Small intestine (tissue), 7 donors: ENCODE measurements at regions not wholly inside any gene's neighbourhood (a gene's known extent, or its start where the extent isn't known, plus 50 kb on each side); places are given as distances from the start of the nearest gene placed in this dataset.

Experiments used
- DNase-seq, 2 donors: peaks; one replicate each; pipeline versions ENCODE4 v3.0.0 to v3.0.0-alpha.2; 2013
- FAIRE-seq: peaks from 2 replicates; lab custom pipeline; 2012; peaks lifted over from hg19 to GRCh38; lab: Jason Lieb, UNC
- H3K27ac ChIP-seq, 3 donors: one replicate each; pipeline ENCODE4 v1.5.1; 2013; ENCODE audit warnings: low read length in 2 of 3, mild to moderate bottlenecking in 2 of 3, control low read depth in 1 of 3, inconsistent platforms in 1 of 3, low read depth in 1 of 3, moderate library complexity in 1 of 3
- H3K27me3 ChIP-seq, 3 donors: one replicate each; pipeline ENCODE4 v1.6.1; 2013; ENCODE audit warnings: low read length in 3 of 3, inconsistent platforms in 1 of 3; ENCODE audit not compliant: control insufficient read depth in 3 of 3, insufficient read depth in 3 of 3
- H3K36me3 ChIP-seq, 3 donors: one replicate each; pipeline ENCODE4 v1.6.1; 2013; ENCODE audit warnings: low read length in 3 of 3, inconsistent platforms in 1 of 3, low read depth in 1 of 3, mild to moderate bottlenecking in 1 of 3, moderate library complexity in 1 of 3; ENCODE audit not compliant: control insufficient read depth in 3 of 3, insufficient read depth in 2 of 3
- H3K4me1 ChIP-seq, 3 donors: one replicate each; pipeline ENCODE4 v1.6.1; 2013; ENCODE audit warnings: low read length in 2 of 3, inconsistent platforms in 1 of 3, low read depth in 1 of 3, mild to moderate bottlenecking in 1 of 3, moderate library complexity in 1 of 3; ENCODE audit not compliant: control insufficient read depth in 3 of 3, insufficient read depth in 2 of 3
- H3K4me3 ChIP-seq, 3 donors: one replicate each; pipeline ENCODE4 v1.5.1; 2013; ENCODE audit warnings: low read length in 3 of 3, control low read depth in 1 of 3, inconsistent platforms in 1 of 3, low read depth in 1 of 3, mild to moderate bottlenecking in 1 of 3, moderate library complexity in 1 of 3
- H3K9me3 ChIP-seq, 2 donors: one replicate each; pipeline ENCODE4 v1.6.1; 2013; ENCODE audit warnings: low read depth in 1 of 2, low read length in 1 of 2; ENCODE audit not compliant: control insufficient read depth in 2 of 2, insufficient read depth in 1 of 2
- WGBS, 3 donors: extraction: QIAGEN DNeasy Blood & Tissue Kit; methylation state at CpG; one replicate each; pipeline ENCODE4 v1.1.7; 2013; 5-methylcytosine and 5-hydroxymethylcytosine counted together
- donor health status: healthy with polysubstance abuse.
- donor health status: control.
- donor health status: control.
- donor health status: Bipolar disorder and iron deficiency.
- donor health status: healthy.

- no peaks in the 10 kb centered on the region for H3K9me3 ChIP-seq
- 67 to 70% (median 69%) methylated on average over 9 to 10 of the region's 10 CpGs for WGBS, 3 donors
- no peaks in the 10 kb centered on the region for H3K27me3 ChIP-seq
- H3K4me3 ChIP-seq: no peak overlapping the region
- DNase-seq (no peak), FAIRE-seq (no peak)
- peaks cover 0 to 15% (median 0%) of the 10 kb centered on the region in 3 donors for H3K4me1 ChIP-seq
- no peak overlapping the region for H3K27ac ChIP-seq
- H3K36me3 ChIP-seq: no peaks in the 10 kb centered on the region
Observed at GRCh38 chr3:184659797-184660301, 52.0 kb downstream of the MAGEF1 start.

GRCh38 chr3:184658223-184658928 is 53.5 kb downstream of the MAGEF1 start:
- DNase-seq: no peak
- Histone ChIP-seq H3K27me3 (no peaks in the 10 kb centered on the region), H3K4me3 (no peak overlapping the region), H3K9me3 (no peaks in the 10 kb centered on the region), H3K36me3 (no peaks in the 10 kb centered on the region), H3K4me1 (peaks cover 0 to 15% (median 0%) of the 10 kb centered on the region in 3 donors), H3K27ac (no peak overlapping the region)
- 70 to 85% (median 80%) methylated on average over 10 of the region's 10 CpGs for WGBS, 3 donors
- no peak for FAIRE-seq

DNA sequence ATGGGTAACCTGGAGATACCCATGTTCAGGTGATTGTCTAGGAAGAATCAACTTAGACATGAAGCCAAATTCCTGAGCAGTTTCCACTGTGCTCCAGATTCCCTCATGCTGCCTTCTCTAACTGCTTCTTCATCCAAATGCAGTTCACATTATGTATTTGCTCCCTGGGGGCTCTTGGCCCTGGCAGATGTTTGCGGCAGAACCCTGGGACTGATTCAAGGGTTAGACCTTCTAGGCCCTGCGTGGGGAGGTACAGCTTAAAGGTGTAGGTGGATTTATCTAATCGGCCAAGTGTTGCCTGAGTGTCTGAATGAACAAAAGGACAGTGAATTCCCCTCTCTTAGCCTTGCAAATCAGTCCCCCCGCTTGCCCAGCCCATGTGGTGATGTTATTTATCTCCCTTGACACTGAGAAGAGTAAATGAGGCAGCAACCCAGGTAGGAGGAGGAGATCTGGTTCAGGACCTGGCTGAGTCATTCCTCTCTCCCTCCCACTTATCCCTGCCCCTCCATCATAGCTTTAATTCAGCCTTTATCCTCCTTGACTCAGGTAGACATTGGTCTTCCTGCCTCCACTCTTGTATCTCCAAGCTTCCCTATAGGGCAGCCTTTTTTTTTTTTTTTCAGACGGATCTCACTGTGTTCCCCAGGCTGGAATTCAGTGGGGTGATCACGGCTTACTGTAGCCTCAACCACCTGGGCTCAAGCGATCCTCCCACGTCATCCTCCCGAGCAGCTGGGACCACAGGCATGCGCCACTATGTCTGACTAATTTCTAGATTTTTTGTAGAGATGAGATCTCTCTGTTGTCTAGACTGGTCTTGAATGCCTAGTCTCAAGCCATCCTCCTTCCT is 54.8 kb downstream of the MAGEF1 start:
- DNase-seq (no peak), FAIRE-seq (no peak)
- Histone ChIP-seq H3K36me3 (no peaks in the 10 kb centered on the region), H3K9me3 (no peaks in the 10 kb centered on the region), H3K4me1 (peaks cover 0 to 15% (median 0%) of the 10 kb centered on the region in 3 donors), H3K27ac (peak overlapping the region in 1 of 3 donors; percentile 38), H3K4me3 (no peak overlapping the region), H3K27me3 (no peaks in the 10 kb centered on the region)
- WGBS, 3 donors: 78 to 84% (median 82%) methylated on average over 10 of the region's 10 CpGs

DNA sequence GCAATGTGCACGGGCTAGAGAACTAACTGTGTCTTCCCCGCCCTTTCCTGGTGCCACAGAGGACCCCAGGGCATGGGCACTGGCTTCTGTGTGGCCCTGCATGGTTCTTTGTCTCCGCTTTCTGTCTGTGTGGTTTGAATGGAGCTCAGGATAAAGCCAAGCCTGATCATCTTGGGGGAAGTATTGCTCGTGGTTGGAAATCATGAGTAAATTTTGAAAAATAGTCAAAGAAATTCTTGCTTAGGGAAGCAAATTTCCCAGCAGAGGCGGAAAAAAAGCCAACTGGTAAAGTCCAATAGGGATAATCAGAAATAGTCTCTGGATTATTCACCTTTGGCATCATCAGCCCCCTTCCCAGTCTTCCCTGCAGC is 55.4 kb downstream of the MAGEF1 start:
- DNase-seq (no peak), FAIRE-seq (no peak)
- no peaks in the 10 kb centered on the region for H3K9me3 ChIP-seq
- 62 to 70% (median 67%) methylated on average over 5 of the region's 5 CpGs for WGBS, 3 donors
- H3K4me1 ChIP-seq: peaks cover 0 to 15% (median 0%) of the 10 kb centered on the region in 3 donors
- peak overlapping the region in 1 of 3 donors; percentile 38 for H3K27ac ChIP-seq
- H3K4me3 ChIP-seq: no peak overlapping the region
- H3K36me3 ChIP-seq: no peaks in the 10 kb centered on the region
- no peaks in the 10 kb centered on the region for H3K27me3 ChIP-seq

- FAIRE-seq: no peak
- H3K9me3 ChIP-seq: no peaks in the 10 kb centered on the region
- no peak for DNase-seq
- WGBS, 3 donors: 85 to 92% (median 88%) methylated on average over 2 of the region's 2 CpGs
- H3K27me3 ChIP-seq: no peaks in the 10 kb centered on the region
- peaks cover 0 to 15% (median 0%) of the 10 kb centered on the region in 3 donors for H3K4me1 ChIP-seq
- no peak overlapping the region for H3K4me3 ChIP-seq
- no peak overlapping the region for H3K27ac ChIP-seq
- H3K36me3 ChIP-seq: no peaks in the 10 kb centered on the region
Observed at GRCh38 chr3:184655597-184655996, 56.3 kb downstream of the MAGEF1 start.

- FAIRE-seq (no peak), DNase-seq (no peak)
- Histone ChIP-seq H3K4me3 (no peak overlapping the region), H3K36me3 (no peaks in the 10 kb centered on the region), H3K4me1 (peaks cover 0 to 7% (median 0%) of the 10 kb centered on the region in 3 donors), H3K27ac (no peak overlapping the region), H3K27me3 (no peaks in the 10 kb centered on the region), H3K9me3 (no peaks in the 10 kb centered on the region)
Observed at GRCh38 chr3:184654375-184654774, 57.5 kb downstream of the MAGEF1 start.

GRCh38 chr3:184652465-184652864 is 59.4 kb downstream of the MAGEF1 start:
- Histone ChIP-seq H3K4me3 (no peak overlapping the region), H3K27me3 (no peaks in the 10 kb centered on the region), H3K36me3 (no peaks in the 10 kb centered on the region), H3K9me3 (no peaks in the 10 kb centered on the region), H3K4me1 (peaks cover 0 to 11% (median 0%) of the 10 kb centered on the region in 3 donors), H3K27ac (no peak overlapping the region)
- no peak for DNase-seq
- no peak for FAIRE-seq
- 61 to 79% (median 68%) methylated on average over 6 of the region's 6 CpGs for WGBS, 3 donors

GRCh38 chr3:184651904-184652303 is 60.0 kb downstream of the MAGEF1 start:
- FAIRE-seq (no peak), DNase-seq (peak in 1 of 2 donors; percentile 51)
- no peaks in the 10 kb centered on the region for H3K9me3 ChIP-seq
- 42 to 77% (median 61%) methylated on average over 6 of the region's 6 CpGs for WGBS, 3 donors
- no peak overlapping the region for H3K27ac ChIP-seq
- no peaks in the 10 kb centered on the region for H3K36me3 ChIP-seq
- peaks cover 0 to 11% (median 0%) of the 10 kb centered on the region in 3 donors for H3K4me1 ChIP-seq
- no peaks in the 10 kb centered on the region for H3K27me3 ChIP-seq
- H3K4me3 ChIP-seq: no peak overlapping the region
